Fibroblast of villous mesenchyme (primary cell): ENCODE measurements at regions not wholly inside any gene's neighbourhood (a gene's known extent, or its start where the extent isn't known, plus 50 kb on each side); places are given as distances from the start of the nearest gene placed in this dataset.

ENCODE experiments used
- DNase-seq: peaks from one replicate; pipeline ENCODE4 v3.0.0-alpha.2; 2010; ENCODE audit warnings: low read depth
- H3K4me3 ChIP-seq: 2 replicates; pipeline ENCODE4 v1.5.1; 2011; ENCODE audit warnings: low read depth, mild to moderate bottlenecking, low read length
- TF ChIP-seq, protein P1 (sequence below): IDR thresholded peaks from 2 replicates; pipeline ENCODE4 v1.5.1; 2012; ENCODE audit warnings: low read depth, mild to moderate bottlenecking, low read length; ENCODE audit not compliant: insufficient read depth

DNA sequence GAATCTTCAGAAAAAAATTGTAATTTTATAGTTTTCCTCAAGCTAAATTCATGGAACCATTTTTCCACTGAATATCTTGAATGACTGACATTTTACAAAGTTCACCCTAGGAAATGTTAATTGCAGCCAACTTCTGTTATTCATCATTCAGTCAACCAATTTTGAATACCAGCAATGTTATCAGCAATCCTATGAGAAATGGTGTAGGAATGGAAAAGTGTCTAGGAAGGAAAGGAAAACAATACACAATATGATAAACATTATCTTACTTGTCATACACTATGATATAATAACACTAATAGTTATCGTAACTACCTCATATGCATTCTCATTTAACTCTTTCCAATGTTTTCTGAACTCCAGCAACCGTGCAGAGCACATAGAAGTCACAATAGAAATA is 790.5 kb upstream of the LRRC4C start:
- H3K4me3 ChIP-seq: no peak overlapping the region
- TF ChIP-seq, protein P1, sequence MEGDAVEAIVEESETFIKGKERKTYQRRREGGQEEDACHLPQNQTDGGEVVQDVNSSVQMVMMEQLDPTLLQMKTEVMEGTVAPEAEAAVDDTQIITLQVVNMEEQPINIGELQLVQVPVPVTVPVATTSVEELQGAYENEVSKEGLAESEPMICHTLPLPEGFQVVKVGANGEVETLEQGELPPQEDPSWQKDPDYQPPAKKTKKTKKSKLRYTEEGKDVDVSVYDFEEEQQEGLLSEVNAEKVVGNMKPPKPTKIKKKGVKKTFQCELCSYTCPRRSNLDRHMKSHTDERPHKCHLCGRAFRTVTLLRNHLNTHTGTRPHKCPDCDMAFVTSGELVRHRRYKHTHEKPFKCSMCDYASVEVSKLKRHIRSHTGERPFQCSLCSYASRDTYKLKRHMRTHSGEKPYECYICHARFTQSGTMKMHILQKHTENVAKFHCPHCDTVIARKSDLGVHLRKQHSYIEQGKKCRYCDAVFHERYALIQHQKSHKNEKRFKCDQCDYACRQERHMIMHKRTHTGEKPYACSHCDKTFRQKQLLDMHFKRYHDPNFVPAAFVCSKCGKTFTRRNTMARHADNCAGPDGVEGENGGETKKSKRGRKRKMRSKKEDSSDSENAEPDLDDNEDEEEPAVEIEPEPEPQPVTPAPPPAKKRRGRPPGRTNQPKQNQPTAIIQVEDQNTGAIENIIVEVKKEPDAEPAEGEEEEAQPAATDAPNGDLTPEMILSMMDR: no peak
- DNase-seq: no peak

DNA sequence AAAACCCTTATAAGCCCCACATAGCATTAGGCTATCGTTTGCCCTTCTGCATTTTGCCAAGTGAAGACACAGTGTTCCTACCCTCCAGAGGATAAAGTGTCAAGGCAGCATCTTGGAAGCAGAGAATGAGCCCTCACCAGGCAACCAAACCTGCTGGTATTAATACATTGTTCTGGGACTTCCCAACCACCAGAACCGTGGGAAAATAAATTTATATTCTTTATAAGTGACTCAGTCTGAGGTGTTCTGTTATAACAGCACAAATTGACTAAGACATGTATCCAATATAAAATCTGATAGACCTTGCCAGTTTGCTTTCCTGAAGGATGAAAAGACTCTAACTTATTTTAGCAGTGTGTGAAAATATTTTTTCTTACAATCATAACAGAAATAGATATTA is 792.5 kb upstream of the LRRC4C start:
- H3K4me3 ChIP-seq: no peak overlapping the region
- no peak for DNase-seq
- TF ChIP-seq, protein P1: no peak

- H3K4me3 ChIP-seq: no peak overlapping the region
- TF ChIP-seq, protein P1: no peak
- no peak for DNase-seq
These were observed 793.7 kb upstream of the LRRC4C start for GRCh38 chr11:42253156-42253555.

DNA sequence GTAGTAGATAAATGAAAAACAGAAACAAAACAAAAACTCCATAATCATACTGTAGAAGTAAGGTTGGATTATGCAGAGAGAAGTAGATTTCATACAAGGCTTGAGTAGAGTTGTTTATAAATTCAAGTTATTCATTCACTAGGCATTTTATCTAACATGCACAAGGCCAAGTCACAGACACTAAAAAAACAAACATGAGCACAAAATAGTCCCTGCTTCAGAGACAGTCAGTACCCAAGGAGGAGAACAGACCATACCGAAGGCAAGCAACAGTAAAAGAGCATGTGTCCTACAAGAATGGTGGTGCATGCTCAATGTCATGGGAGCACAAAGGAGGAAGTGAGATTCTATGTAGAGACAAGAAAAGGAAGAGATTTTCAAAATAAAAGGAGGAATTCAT is 796.5 kb upstream of the LRRC4C start:
- DNase-seq: no peak

DNA sequence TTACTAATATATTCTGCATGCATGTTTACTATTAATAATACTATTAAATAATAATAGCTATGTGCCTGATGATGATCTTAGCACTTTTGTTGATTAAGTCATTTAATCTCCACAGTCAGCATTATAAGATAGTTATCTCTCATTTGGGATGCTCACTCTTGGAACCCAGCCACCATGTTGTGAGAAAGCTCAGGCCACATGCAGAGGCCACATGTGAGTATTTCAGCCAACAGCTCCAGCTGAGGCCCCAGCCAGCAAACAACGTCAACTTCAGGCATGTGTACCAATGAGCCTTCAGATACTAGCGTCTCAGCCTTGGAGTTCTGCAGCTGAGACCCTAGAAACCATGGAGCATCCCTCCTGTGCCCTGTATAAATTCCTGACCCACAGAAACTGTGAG is 798.1 kb upstream of the LRRC4C start:
- TF ChIP-seq, protein P1: no peak
- DNase-seq: no peak
- H3K4me3 ChIP-seq: no peak overlapping the region

More for the DNA sequence above, 796.5 kb upstream of the LRRC4C start:
- TF ChIP-seq, protein P1: no peak
- H3K4me3 ChIP-seq: no peak overlapping the region

DNA sequence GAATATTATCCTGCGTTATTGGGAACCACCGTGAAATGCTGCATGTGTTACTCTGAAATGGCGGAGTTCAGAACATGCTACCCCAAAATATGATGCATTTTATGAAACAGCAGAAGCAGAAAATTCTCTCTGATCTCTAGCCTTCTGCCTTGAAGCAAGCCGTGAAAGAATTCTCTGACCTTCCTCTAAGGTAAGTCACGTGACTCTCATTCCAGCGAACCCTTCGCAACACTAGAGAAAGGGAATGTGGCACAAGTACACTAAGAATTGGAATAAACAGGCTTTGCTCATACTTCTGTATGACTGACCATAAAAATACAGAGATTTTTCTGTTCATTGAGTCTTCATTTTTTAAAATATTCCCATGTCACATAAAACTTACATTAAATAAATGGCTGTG is 805.6 kb upstream of the LRRC4C start:
- TF ChIP-seq, protein P1: no peak
- DNase-seq: no peak
- H3K4me3 ChIP-seq: no peak overlapping the region

DNA sequence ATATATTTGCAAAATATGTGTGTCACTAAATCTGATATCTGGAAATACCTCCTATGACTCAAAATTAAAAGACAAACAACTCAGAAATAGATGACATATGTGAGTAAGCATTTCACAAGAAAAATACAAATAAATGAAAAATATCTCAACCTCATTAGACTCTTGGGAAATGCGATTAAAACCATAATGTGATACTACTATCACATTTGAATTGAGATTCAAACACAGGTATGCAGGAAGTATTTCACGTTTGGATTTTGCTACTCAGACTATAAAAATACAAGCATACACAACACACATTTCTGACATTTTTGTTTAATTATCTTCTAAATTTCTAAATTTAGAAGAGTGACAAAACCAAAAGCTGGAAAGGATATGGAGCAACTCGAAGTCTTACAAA is 811.9 kb upstream of the LRRC4C start:
- TF ChIP-seq, protein P1: no peak
- DNase-seq: no peak
- H3K4me3 ChIP-seq: no peak overlapping the region
